GM18505 (cell line): ENCODE measurements at regions not wholly inside any gene's neighbourhood (a gene's known extent, or its start where the extent isn't known, plus 50 kb on each side); places are given as distances from the start of the nearest gene placed in this dataset.

Source experiments
- ATAC-seq: cut with Tn5 transposase; IDR thresholded peaks from one replicate; pipeline ENCODE4 v1.9.1; 2021; ENCODE audit not compliant: unreplicated experiment
- POLR2A ChIP-seq: IDR thresholded peaks from 4 replicates; pipeline ENCODE4 v1.6.1; 2011; ENCODE audit warnings: borderline replicate concordance; ENCODE audit not compliant: insufficient read depth, insufficient read length; ENCODE audit errors: extremely low read depth

GRCh38 chr2:199118673-199119112, 339.0 kb downstream of the SATB2 start:
- no peak for TF ChIP-seq POLR2A
- ATAC-seq = no peak

- no peak for TF ChIP-seq POLR2A
- ATAC-seq = no peak
These were observed 342.6 kb downstream of the SATB2 start for GRCh38 chr2:199115169-199115568.

DNA sequence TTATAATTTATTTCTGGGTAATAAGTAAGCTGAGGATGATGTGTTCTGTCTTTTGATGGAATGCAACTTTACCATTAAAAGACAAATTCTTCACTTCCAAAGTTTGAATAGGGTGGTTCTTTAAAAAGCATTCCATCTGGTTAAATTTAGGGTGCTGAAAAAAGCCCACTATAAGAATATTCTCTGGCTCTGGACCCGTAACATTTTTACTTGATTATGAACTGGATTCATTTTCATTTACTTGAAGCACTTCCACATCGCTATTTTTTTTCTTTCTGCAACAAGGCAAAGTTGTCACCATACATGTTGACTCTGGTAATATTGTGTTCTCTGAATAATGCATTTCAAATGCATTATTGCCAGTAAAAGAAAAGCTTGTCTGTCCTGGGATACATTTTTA, 344.6 kb downstream of the SATB2 start:
- TF ChIP-seq POLR2A = no peak
- ATAC-seq = no peak

DNA sequence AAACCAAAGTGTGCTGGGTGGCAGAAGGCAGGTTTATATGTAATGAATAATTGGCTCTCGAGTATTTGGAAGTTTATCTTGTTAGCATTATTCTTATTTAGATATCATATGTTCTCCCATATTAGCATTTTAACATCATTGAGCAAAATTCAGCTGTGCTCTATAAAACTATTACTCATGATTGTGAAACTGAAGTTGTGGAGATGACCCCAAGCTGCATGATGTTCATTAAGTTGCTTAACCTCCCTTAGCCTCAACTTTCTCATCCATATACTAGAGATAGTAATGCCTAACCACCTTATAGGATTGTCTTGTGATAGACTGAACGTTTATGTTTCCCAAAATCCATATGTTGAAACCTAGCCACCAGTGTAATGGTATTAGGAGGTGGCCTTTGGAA, 346.3 kb downstream of the SATB2 start:
- no peak for TF ChIP-seq POLR2A

DNA sequence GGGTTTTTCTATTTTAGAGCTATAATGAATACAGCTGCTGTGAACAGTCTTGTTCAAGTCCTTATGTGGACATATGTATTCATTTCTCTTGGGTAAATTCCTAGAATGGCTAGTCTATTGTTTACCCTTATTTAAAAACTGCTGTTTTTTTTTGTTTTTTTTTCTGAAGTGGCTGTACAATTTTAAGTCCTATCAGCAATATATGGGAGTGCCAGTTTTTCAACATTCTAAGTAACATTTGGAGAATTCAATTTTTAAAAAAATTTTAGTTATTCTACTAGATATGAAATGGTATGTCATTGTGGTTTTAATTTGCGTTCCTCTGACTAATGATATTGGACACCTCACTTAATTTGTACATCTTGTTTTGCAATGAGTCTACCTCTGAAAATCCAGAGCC, 349.7 kb downstream of the SATB2 start:
- TF ChIP-seq POLR2A = no peak
- ATAC-seq = no peak

More for the DNA sequence above, 346.3 kb downstream of the SATB2 start:
- ATAC-seq = no peak

GRCh38 chr2:199105826-199106225, 351.9 kb downstream of the SATB2 start:
- ATAC-seq = no peak
- no peak for TF ChIP-seq POLR2A

DNA sequence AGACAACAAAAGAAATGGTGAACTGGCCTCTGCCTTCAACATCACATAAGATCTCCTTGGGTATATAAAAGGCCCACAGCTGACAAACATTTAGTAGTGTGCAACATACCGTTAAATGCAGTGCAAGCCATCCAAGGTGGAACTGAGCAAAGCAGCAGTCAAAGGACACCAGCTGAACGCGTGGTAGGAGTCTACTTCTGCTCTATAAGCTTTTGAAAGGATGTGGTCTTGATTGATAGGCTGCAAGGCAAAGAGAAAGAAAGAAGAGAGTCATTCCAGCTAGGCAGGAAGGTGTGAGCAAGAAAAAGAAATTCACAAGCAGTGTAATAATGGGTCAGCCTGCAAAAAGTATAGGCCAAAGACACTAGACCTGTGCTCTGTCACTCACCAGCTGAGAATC, 356.3 kb downstream of the SATB2 start:
- no peak for TF ChIP-seq POLR2A
- no peak for ATAC-seq

DNA sequence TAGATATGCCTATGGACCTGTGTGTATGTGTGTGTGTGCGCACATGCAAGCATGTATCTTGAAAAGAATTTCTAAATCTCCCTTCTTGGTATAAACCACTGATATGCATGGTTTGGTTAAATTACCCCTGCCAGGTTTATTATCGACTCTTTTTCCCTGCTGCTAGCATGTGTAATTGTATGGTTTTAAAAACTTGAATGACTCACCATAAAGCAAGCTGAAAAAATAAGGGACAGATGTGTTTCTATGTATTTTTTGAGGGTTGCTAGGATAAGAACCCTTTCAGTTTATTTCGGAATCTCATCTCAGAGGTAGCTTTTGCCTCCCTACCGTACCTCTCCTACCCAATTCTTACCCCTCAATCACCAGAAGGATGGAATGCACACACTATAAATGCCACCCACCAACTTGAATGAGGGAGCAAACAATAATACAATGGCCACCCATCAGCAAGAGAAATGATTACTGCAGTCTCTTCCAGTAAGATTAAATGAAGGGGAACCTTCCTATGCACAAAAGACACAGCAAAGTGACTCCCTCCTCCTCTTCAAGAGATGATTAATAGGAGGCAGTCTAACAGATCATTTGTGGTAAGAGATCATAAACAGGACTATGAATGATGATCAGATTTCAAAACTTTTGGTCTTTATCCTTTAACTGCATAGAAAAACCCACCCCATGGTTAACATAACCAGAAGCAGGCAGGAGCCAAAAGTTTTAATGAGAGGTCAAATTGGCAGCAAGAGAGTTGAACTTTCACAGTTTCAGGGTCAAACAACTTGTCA, 357.2 kb downstream of the SATB2 start:
- no peak for TF ChIP-seq POLR2A
- no peak for ATAC-seq

GRCh38 chr2:199092419-199092818, 365.3 kb downstream of the SATB2 start:
- ATAC-seq = no peak

GRCh38 chr2:199085261-199085660, 372.5 kb downstream of the SATB2 start:
- TF ChIP-seq POLR2A = no peak
- no peak for ATAC-seq

More at GRCh38 chr2:199092419-199092818, 365.3 kb downstream of the SATB2 start:
- TF ChIP-seq POLR2A = no peak

DNA sequence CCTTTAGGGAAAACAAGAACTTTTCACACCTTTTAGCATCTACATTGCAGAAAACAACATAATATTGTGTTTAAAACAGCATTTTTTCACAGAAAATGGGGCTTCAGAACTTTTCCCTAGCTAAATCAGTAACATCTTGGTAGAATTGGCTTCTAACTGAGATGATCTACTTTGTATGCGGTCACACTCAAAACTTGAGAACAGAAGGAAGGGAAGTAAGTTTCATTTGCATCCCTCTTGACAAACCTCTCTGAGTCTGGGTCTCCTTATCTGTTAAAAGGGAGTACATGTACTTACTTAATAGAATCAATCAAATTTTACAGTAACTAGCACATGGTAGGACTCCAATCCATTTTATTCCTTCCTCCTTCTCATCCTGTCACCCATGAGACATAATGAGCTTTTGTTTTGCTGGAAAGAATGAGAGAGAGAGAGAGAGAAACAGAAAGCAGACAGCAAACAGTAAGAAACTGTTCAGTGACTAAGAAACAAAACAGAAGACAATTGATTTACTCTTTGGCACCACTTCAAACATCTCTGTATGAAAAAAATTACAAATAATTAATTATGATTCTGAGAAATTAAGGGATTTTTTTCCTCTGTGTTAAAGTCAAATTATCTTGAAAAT, 387.3 kb downstream of the SATB2 start:
- no peak for TF ChIP-seq POLR2A
- ATAC-seq = no peak

DNA sequence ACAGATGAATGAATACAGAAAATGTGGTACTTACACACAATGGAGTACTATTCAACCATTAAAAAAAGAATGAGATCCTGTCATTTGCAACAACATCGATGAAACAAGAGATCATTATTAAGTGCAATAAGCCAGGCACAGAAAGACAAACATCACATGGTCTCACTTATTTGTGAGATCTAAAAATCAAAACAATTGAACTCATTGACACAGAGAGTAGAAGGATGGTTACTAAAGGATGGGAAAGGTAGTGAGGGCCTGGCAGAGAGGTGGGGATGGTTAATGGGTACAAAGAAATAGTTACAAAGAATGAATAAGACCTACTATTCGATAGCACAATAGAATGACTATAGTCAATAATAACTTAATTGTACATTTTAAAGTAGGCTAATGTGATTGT, 393.5 kb downstream of the SATB2 start:
- TF ChIP-seq POLR2A = no peak
- ATAC-seq = no peak

GRCh38 chr2:199057936-199058335, 399.8 kb downstream of the SATB2 start:
- no peak for ATAC-seq
- no peak for TF ChIP-seq POLR2A

- ATAC-seq = no peak
- no peak for TF ChIP-seq POLR2A
These were observed 402.4 kb downstream of the SATB2 start for GRCh38 chr2:199055336-199055735.
